Panc1 (cell line): ENCODE measurements at regions not wholly inside any gene's neighbourhood (a gene's known extent, or its start where the extent isn't known, plus 50 kb on each side); places are given as distances from the start of the nearest gene placed in this dataset.

Source experiments
- ATAC-seq: fragments of 200-7000 bp; cut with Tn5 transposase; 2 replicates; pipeline ENCODE4 v1.9.1; 2020; ENCODE audit warnings: mild to moderate bottlenecking, moderate library complexity
- BruUV-seq: library from RNA; stranded (reverse); fragments of 400-500 nt; replicated peaks from 2 replicates; lab custom pipeline; 2021; lab: Mats Ljungman, UMichigan
- CTCF ChIA-PET: fragments of 300-600 bp; sonication (Branson Sonifier 250); formaldehyde crosslinking; loops from one replicate; lab custom pipeline; 2022; ENCODE audit warnings: antibody characterized with exemption; lab: Charles Lee
- POLR2A ChIA-PET: fragments of 300-600 bp; sonication (Branson Sonifier 250); formaldehyde crosslinking; loops from one replicate; lab custom pipeline; 2022; ENCODE audit warnings: antibody characterized with exemption; lab: Charles Lee
- DNase-seq: peaks from one replicate; pipeline ENCODE4 v3.0.0-alpha.2; 2010; ENCODE audit warnings: low read depth, low spot score
- H3K27ac ChIP-seq: 2 replicates; pipeline ENCODE4 v1.5.1; 2011; ENCODE audit warnings: mild to moderate bottlenecking, low read length, inconsistent platforms
- H3K27me3 ChIP-seq: fragments of 200-500 bp; sonication (Bioruptor generic); 2 replicates; pipeline ENCODE4 v1.6.0; 2014; ENCODE audit warnings: low read length, inconsistent platforms; ENCODE audit not compliant: control insufficient read depth, insufficient read depth
- H3K36me3 ChIP-seq: fragments of 200-500 bp; sonication (Bioruptor generic); 2 replicates; pipeline ENCODE4 v1.5.1; 2014; ENCODE audit warnings: inconsistent platforms, mild to moderate bottlenecking, low read length, moderate library complexity; ENCODE audit not compliant: control insufficient read depth, insufficient read depth
- H3K4me1 ChIP-seq: 2 replicates; pipeline ENCODE4 v1.5.1; 2011; ENCODE audit warnings: inconsistent platforms, mild to moderate bottlenecking, low read length, moderate library complexity; ENCODE audit not compliant: control insufficient read depth, insufficient read depth
- H3K4me3 ChIP-seq, 2 experiments: 2 replicates each; pipeline ENCODE4 v1.5.1; 2011 to 2012; ENCODE audit warnings: low read depth in 2 of 2, low read length in 2 of 2, mild to moderate bottlenecking in 2 of 2, inconsistent platforms in 1 of 2, moderate library complexity in 1 of 2
- H3K9me3 ChIP-seq: fragments of 200-500 bp; sonication (Bioruptor generic); 2 replicates; pipeline ENCODE4 v1.5.1; 2014; ENCODE audit warnings: low read depth, mild to moderate bottlenecking, inconsistent platforms, low read length, moderate library complexity; ENCODE audit not compliant: control insufficient read depth, insufficient read depth
- CTCF ChIP-seq: fragments of 450-650 bp; IDR thresholded peaks from 2 replicates; pipeline ENCODE4 v1.5.1; 2017; ENCODE audit warnings: mild to moderate bottlenecking
- POLR2AphosphoS5 ChIP-seq: IDR thresholded peaks from 2 replicates; pipeline ENCODE4 v1.6.1; 2012; ENCODE audit warnings: mild to moderate bottlenecking, low read depth, low read length, moderate library complexity
- REST ChIP-seq, 2 experiments: IDR thresholded peaks; 2 replicates each; pipeline ENCODE4 v1.6.1; 2011 to 2012; ENCODE audit warnings: low read depth in 2 of 2, control low read depth in 1 of 2, low read length in 1 of 2, mild to moderate bottlenecking in 1 of 2, moderate library complexity in 1 of 2; ENCODE audit not compliant: insufficient read depth in 1 of 2
- SIN3A ChIP-seq: IDR thresholded peaks from 2 replicates; pipeline ENCODE4 v1.6.1; 2012; ENCODE audit warnings: low read depth, mild to moderate bottlenecking, low read length, moderate library complexity, borderline replicate concordance; ENCODE audit not compliant: insufficient read depth
- TCF7L2 ChIP-seq: IDR thresholded peaks from 2 replicates; pipeline ENCODE4 v1.6.1; 2011; ENCODE audit warnings: mild to moderate bottlenecking, low read depth, low read length, inconsistent platforms
- in situ Hi-C: cut with HindIII; loops from 2 replicates; pipeline ENCODE4 v1.10.0; 2016; ENCODE audit warnings: low sequenced_read_pairs, low pct_unique_long_range_greater_than_20kb
- intact Hi-C: fragments of 100-400 bp; cut with micrococcal nuclease; formaldehyde crosslinking; loops from one replicate; pipeline ENCODE4 v1.10.0; 2022; ENCODE audit not compliant: unreplicated experiment

GRCh38 chr16:6977916-6978315, 354.7 kb upstream of the RBFOX1 start:
- ATAC-seq = no peak
- H3K27me3 ChIP-seq = no peaks in the 10 kb centered on the region
- no peaks in the 10 kb centered on the region for H3K4me1 ChIP-seq
- no peak overlapping the region for H3K4me3 ChIP-seq
- ChIA-PET CTCF (no interaction called here), POLR2A (no interaction called here)
- TF ChIP-seq REST (IDR thresholded peaks at IDR 0.05; ENCODE audit: insufficient read depth in 1 of 2, low read depth in 2 of 2, low read length in 1 of 2) (no peak), SIN3A (no peak), TCF7L2 (no peak), POLR2AphosphoS5 (no peak), CTCF (no peak)
- in situ Hi-C loops (no loop called here), intact Hi-C loops (no loop called here)
- no TSS peak for BruUV-seq
- H3K36me3 ChIP-seq = no peaks in the 10 kb centered on the region
- H3K9me3 ChIP-seq = no peaks in the 10 kb centered on the region
- no peak for DNase-seq
- no peak overlapping the region for H3K27ac ChIP-seq

GRCh38 chr16:6977291-6977690, 355.4 kb upstream of the RBFOX1 start:
- CTCF ChIA-PET = no interaction called here
- Histone ChIP-seq H3K4me3 (no peak overlapping the region), H3K4me1 (no peaks in the 10 kb centered on the region), H3K27me3 (no peaks in the 10 kb centered on the region), H3K9me3 (no peaks in the 10 kb centered on the region), H3K36me3 (no peaks in the 10 kb centered on the region), H3K27ac (no peak overlapping the region)
- in situ Hi-C loops = no loop called here
- POLR2A ChIA-PET = no interaction called here
- no TSS peak for BruUV-seq
- TF ChIP-seq POLR2AphosphoS5 (no peak), REST (IDR thresholded peaks at IDR 0.05; ENCODE audit: insufficient read depth in 1 of 2, low read depth in 2 of 2, low read length in 1 of 2) (no peak), CTCF (no peak), TCF7L2 (no peak), SIN3A (no peak)
- intact Hi-C loops = no loop called here
- DNase-seq = no peak
- ATAC-seq = no peak
